ENCODE measurements at regions not wholly inside any gene's neighbourhood (a gene's known extent, or its start where the extent isn't known, plus 50 kb on each side); places are given as distances from the start of the nearest gene placed in this dataset.
A peak's percentile ranks its signal among the peaks of the same experiment; 100 is the strongest.

- TF ChIP-seq CTCF (IDR thresholded peaks at IDR 0.05): no peak
- DNase-seq: no peak
- H3K4me3 Mint-ChIP-seq: no peak overlapping the region
- H3K27me3 Mint-ChIP-seq (ENCODE audit: low read depth, poor library complexity): peaks cover 3% of the 10 kb centered on the region
- no peak overlapping the region for H3K27ac Mint-ChIP-seq
- H3K36me3 Mint-ChIP-seq (ENCODE audit: low read depth): no peaks in the 10 kb centered on the region
- H3K4me1 Mint-ChIP-seq: no peaks in the 10 kb centered on the region
- peaks cover 23% of the 10 kb centered on the region for H3K9me3 Mint-ChIP-seq
These were observed 1322.2 kb downstream of the PCDH9 start for GRCh38 chr13:65907666-65908525.

- Mint-ChIP-seq H3K36me3 (ENCODE audit: low read depth) (no peaks in the 10 kb centered on the region), H3K4me1 (no peaks in the 10 kb centered on the region), H3K9me3 (no peaks in the 10 kb centered on the region), H3K27ac (no peak overlapping the region), H3K4me3 (no peak overlapping the region), H3K27me3 (ENCODE audit: low read depth, poor library complexity) (no peaks in the 10 kb centered on the region)
- no peak for TF ChIP-seq CTCF (IDR thresholded peaks at IDR 0.05)
- DNase-seq: no peak
These were observed 1328.4 kb downstream of the PCDH9 start for GRCh38 chr13:65901723-65902122.

- H3K27ac Mint-ChIP-seq: no peak overlapping the region
- H3K4me3 Mint-ChIP-seq: no peak overlapping the region
- TF ChIP-seq CTCF (IDR thresholded peaks at IDR 0.05): no peak
- H3K4me1 Mint-ChIP-seq: no peaks in the 10 kb centered on the region
- DNase-seq: no peak
- no peaks in the 10 kb centered on the region for H3K9me3 Mint-ChIP-seq
- H3K36me3 Mint-ChIP-seq (ENCODE audit: low read depth): no peaks in the 10 kb centered on the region
- no peaks in the 10 kb centered on the region for H3K27me3 Mint-ChIP-seq (ENCODE audit: low read depth, poor library complexity)
These were observed 1336.1 kb downstream of the PCDH9 start for GRCh38 chr13:65894049-65894448.

- Mint-ChIP-seq H3K36me3 (ENCODE audit: low read depth) (no peaks in the 10 kb centered on the region), H3K27me3 (ENCODE audit: low read depth, poor library complexity) (no peaks in the 10 kb centered on the region), H3K4me3 (no peak overlapping the region), H3K9me3 (no peaks in the 10 kb centered on the region), H3K4me1 (no peaks in the 10 kb centered on the region), H3K27ac (no peak overlapping the region)
- TF ChIP-seq CTCF (IDR thresholded peaks at IDR 0.05): no peak
- no peak for DNase-seq
These were observed 1337.3 kb downstream of the PCDH9 start for GRCh38 chr13:65892859-65893258.

DNA sequence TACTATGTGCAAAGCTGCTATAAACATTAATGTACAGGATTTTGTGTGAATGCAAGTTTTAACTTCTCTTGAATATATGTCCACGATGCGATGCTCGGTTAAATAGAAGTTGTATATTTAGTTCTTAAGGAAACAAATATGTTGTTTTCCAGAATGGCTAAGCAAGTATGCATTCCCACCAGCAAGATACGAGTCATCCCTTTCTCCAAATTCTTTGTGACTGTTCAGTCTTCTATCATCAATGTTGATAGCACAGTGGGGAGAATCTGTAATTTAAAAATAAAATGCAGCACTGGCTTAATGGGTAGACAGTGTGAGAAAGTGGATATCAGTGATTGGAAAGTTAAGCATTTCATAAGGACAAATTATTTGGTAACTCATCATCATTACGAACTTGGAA, 1340.8 kb downstream of the PCDH9 start:
- H3K9me3 Mint-ChIP-seq: no peaks in the 10 kb centered on the region
- TF ChIP-seq CTCF (IDR thresholded peaks at IDR 0.05): no peak
- H3K4me3 Mint-ChIP-seq: no peak overlapping the region
- no peaks in the 10 kb centered on the region for H3K36me3 Mint-ChIP-seq (ENCODE audit: low read depth)
- no peak for DNase-seq
- no peak overlapping the region for H3K27ac Mint-ChIP-seq
- no peaks in the 10 kb centered on the region for H3K27me3 Mint-ChIP-seq (ENCODE audit: low read depth, poor library complexity)
- H3K4me1 Mint-ChIP-seq: no peaks in the 10 kb centered on the region

DNA sequence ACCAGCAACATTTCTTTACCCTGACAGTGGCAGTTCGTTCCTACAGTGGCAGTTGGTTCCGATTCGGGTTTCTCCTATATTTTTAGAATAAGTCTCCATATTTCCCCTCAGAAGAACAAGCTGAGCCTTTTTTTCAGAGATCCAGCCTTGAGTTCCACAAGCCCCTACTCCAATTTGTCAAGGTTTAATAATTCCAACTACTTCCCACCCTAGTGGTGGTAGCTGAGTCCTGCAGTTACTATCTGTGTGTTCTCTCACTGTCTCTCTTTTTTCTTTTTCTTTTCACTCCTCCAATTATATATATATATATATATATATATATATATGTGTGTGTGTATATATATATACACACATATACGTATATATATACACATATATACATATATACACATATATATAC, 1347.3 kb downstream of the PCDH9 start:
- H3K36me3 Mint-ChIP-seq (ENCODE audit: low read depth): no peaks in the 10 kb centered on the region
- peaks cover 4% of the 10 kb centered on the region for H3K9me3 Mint-ChIP-seq
- H3K4me1 Mint-ChIP-seq: no peaks in the 10 kb centered on the region
- peaks cover 2% of the 10 kb centered on the region for H3K27me3 Mint-ChIP-seq (ENCODE audit: low read depth, poor library complexity)
- no peak overlapping the region for H3K4me3 Mint-ChIP-seq
- no peak overlapping the region for H3K27ac Mint-ChIP-seq
- DNase-seq: no peak
- peak; percentile 32 for TF ChIP-seq CTCF (IDR thresholded peaks at IDR 0.05)
